ENCODE measurements at regions not wholly inside any gene's neighbourhood (a gene's known extent, or its start where the extent isn't known, plus 50 kb on each side); places are given as distances from the start of the nearest gene placed in this dataset.
A peak's percentile ranks its signal among the peaks of the same experiment; 100 is the strongest.

GRCh38 chr16:73568769-73569168 is 520.8 kb upstream of the ZFHX3 start:
- H3K4me3 ChIP-seq (ENCODE audit: low read depth, low read length) = no peak overlapping the region
- DNase-seq (ENCODE audit: low read depth) = no peak
- TF ChIP-seq CTCF (IDR thresholded peaks at IDR 0.05; ENCODE audit: control insufficient read depth, extremely low read depth, insufficient read depth) = no peak

DNA sequence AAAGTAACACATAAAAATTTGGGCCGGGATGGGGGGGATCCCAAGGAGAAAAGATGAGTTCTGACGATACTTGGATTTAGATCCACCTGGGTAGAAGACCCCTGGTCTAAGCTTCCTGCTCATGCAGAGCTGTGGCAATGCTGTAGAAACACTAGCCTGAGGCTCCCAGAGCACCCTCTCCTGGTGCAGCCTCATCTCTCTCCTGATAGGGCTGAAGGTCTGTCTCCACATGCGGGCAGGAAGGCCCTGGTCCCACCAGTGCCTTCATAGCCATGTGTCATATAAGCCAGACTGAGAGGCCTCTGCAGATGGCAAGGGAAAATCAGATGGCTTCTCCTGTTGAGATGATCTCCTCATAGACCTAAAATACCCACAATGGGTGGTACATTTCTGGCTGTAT is 518.0 kb upstream of the ZFHX3 start:
- no peak overlapping the region for H3K4me3 ChIP-seq (ENCODE audit: low read depth, low read length)
- TF ChIP-seq CTCF (IDR thresholded peaks at IDR 0.05; ENCODE audit: control insufficient read depth, extremely low read depth, insufficient read depth) = no peak
- no peak for DNase-seq (ENCODE audit: low read depth)

DNA sequence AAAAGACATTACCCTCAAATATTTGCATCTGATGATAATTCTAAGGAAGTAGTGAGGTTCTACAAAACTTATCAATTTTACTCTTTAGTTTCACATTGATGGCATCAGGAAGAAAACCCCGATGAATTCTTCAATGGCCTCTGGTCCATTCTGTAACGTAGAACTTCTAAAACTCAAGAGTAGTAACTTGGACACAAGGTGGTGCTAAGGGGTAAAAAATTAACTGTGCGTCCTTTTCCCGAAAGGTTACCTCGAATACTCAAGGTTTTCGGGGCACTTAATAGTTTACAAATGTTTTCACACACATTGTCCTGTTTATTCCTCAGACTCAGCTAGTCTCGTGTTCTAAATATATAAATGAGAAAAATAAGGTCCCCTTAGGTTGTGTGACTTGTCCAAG is 517.3 kb upstream of the ZFHX3 start:
- TF ChIP-seq CTCF (IDR thresholded peaks at IDR 0.05; ENCODE audit: control insufficient read depth, extremely low read depth, insufficient read depth) = peak; percentile 56
- no peak overlapping the region for H3K4me3 ChIP-seq (ENCODE audit: low read depth, low read length)
- no peak for DNase-seq (ENCODE audit: low read depth)

- no peak overlapping the region for H3K4me3 ChIP-seq (ENCODE audit: low read depth, low read length)
- no peak for DNase-seq (ENCODE audit: low read depth)
- TF ChIP-seq CTCF (IDR thresholded peaks at IDR 0.05; ENCODE audit: control insufficient read depth, extremely low read depth, insufficient read depth) = no peak
Observed at GRCh38 chr16:73563709-73564108, 515.8 kb upstream of the ZFHX3 start.

DNA sequence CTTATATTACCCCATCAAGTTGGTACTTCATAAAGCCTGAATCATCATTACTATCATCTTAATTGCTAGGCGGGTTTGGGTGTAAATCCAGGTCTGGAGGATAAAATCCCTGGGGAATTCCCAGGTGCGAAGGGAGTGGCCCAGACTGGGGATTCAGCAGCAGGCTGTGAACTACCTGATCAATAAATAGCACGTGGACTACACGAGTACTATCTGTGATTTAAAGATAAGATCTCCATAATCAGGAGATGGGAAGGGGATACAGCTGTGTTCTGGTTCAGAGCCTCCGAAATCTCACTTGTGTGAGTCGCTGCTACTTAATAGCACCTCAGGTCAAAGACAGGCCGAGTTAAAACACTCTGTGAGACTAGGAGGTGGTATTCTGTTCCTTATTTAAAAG is 512.6 kb upstream of the ZFHX3 start:
- H3K4me3 ChIP-seq (ENCODE audit: low read depth, low read length) = no peak overlapping the region
- no peak for TF ChIP-seq CTCF (IDR thresholded peaks at IDR 0.05; ENCODE audit: control insufficient read depth, extremely low read depth, insufficient read depth)
- DNase-seq (ENCODE audit: low read depth) = no peak

DNA sequence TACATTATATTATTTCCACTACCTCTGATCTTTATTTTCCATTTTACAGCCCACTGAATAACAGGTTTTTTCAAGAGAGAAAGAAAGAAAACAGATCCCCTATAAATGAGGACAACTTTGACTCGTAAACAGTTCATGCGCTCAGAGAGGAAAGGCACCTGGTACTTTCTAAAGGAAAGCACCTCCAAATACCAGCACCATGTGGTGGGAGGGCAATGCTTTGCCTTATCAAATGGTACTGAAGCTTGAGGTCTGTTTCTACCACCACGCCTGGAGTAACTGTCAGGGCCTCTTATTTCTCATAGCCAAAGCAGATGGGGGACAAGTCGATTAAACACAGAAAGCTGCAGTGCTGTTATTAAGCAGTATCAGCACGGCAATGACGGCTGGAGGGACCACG is 510.3 kb upstream of the ZFHX3 start:
- no peak overlapping the region for H3K4me3 ChIP-seq (ENCODE audit: low read depth, low read length)
- no peak for DNase-seq (ENCODE audit: low read depth)
- TF ChIP-seq CTCF (IDR thresholded peaks at IDR 0.05; ENCODE audit: control insufficient read depth, extremely low read depth, insufficient read depth) = no peak

- no peak for DNase-seq (ENCODE audit: low read depth)
- TF ChIP-seq CTCF (IDR thresholded peaks at IDR 0.05; ENCODE audit: control insufficient read depth, extremely low read depth, insufficient read depth) = no peak
- no peak overlapping the region for H3K4me3 ChIP-seq (ENCODE audit: low read depth, low read length)
Observed at GRCh38 chr16:73553941-73554660, 506.2 kb upstream of the ZFHX3 start.
